ENCODE measurements at regions not wholly inside any gene's neighbourhood (a gene's known extent, or its start where the extent isn't known, plus 50 kb on each side); places are given as distances from the start of the nearest gene placed in this dataset.

DNA sequence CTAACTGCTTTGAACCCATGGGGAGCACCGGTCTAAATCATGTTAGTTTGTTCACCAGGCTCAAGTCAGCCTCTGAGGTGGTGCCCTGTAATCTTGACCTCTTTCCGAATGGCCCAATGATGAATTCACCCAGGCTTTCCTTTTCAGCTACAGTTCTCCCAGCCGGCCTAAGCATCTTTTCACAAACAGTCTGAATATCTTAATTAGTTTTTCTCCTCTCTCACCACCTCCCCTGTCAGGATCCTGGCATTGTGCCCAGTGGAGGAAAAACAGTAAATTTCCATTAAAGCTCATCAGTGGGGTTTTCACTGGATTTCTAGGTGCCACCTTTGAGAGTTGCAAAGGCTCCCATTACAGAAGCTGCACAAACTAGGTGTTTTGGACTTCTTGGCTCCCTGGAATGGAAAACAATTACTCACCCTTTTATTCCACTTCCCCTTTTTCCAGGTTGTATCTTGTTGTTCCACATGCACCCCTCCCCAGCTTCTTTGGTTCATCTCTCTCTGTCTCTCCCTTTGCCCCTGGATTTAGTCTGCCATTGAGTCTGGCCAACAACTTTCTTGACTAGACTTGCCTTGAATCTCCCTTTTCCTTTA is 69.4 kb upstream of the ADAMTSL1 start:
- peak; percentile 52 for DNase-seq

DNA sequence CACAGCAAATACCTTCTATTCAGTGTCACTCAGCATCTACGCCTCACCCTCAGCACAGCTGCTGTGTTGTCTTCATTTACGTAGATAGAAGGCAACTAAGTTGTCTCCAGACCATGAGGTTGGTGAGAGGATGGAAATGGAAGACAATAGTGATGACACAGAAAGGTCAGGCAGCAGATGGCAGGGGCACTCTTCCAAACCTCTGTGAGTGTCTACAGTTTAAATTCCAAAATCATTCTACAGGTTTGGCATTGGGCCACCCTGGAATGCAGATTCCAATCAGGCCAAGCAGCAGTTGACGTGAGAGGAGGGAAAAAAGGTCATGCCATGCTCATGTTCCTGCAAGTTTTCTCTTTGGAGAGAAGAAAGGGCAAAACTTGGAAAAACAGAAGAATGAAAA is 68.7 kb upstream of the ADAMTSL1 start:
- no peak for DNase-seq

DNA sequence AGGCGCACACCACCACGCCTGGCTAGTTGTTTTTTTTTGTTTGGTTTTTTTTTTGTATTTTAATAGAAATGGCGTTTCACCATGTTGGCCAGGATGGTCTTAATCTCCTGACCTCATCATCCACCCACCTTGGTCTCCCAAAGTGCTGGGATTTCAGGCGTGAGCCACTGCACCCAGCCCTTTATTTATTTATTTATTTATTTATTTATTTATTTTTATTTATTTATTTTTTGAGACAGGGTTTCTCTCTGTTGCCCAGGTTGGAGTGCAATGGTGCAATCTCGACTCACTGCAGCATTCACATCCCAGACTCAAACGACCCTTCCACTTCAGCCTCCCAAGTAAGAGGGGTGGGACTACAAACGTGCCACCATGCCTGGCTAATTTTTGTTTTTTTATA is 63.0 kb upstream of the ADAMTSL1 start:
- DNase-seq = no peak

DNA sequence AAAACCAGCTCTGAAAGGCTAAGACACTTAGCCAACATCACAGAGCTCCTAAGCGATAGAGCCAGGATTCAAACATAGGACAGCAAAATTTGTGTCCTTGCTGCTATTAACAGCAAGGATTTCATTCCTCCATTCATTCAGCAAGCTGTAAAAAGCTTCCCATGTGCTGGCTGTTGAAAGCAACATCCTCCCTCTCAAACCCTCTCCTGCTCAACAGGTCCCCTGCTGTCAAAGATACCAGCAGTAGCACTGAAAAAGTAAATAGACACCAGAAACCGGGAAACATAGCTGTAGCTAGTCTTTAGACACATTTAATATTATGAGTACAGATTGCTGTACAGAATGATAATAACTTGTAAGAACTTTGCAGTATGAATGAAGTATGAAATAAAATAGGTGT is 52.6 kb upstream of the ADAMTSL1 start:
- DNase-seq = no peak

DNA sequence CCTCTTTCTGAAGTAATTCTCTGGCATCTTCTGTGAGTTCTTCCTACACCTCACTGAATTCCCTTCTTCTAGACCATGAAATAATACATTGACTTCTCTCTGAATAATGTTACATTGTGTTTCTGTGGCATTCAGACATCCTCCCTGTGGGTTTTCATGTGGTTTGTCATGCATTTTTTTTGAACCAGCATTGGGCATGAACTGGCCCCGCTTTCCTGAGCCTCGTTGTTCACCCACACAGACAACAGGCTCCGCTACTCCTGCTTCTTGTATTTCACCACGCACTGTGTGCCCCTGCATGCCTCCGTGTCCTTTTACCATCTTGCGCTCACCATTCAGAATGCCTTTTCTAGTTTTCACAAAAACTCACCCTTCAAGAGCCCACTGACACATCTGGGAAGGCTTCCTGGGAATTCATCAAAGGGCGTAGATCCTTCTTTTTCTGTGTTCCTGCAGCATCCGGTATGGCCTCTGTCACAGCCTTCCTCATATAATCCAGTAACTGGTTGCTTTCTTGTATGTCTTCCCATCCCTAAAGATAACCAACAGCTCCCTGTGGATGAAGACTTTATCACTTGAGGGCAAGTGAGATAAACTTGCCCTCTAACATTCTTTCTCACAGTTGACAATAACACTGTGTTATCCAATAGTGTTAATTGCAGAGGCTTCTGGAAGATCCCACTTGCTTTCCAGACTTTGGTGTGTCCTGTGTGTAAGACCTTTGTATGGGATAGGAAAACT is 51.5 kb upstream of the ADAMTSL1 start:
- DNase-seq = no peak

DNA sequence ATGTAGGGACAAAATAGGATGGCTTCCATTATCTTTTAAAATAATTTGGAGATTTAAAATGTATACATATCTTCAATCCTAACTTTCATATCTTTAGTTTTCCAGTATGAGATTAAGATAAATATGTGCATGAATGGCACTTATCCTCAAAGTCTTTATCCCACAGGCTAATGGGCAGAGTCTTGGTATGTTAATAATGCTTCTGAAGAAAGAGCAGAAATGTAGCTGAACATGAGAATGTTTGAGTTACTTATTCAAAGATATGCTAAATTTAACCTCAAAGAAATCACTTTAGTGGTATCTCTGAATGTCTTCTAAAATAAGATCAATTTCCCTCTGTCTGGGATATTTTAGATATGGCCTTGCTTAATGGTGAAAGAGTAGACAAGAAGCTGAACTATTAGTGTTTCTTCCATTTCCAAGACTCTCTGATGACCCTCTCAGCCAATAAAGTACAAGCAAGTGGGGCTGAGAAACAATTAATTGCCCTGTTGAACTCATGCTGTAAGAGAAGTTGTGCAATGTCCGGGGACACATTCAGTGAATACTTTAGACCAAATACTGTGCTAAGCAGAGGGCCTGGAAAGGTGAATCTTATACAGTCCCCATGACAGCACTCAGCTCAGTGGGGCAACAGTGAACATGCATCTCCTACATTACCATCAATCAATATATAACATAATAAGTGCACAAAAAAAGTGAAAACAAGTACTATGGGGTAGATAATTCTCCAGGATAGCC is 50.0 kb upstream of the ADAMTSL1 start:
- DNase-seq = no peak

Measured in NCI-H2227 treated with DMSO at 0.1 percent for 48 hours (cell line).